Embryonic facial prominence (tissue), 1 donor: ENCODE measurements at regions not wholly inside any gene's neighbourhood (a gene's known extent, or its start where the extent isn't known, plus 50 kb on each side); places are given as distances from the start of the nearest gene placed in this dataset.
"Not testable (repeated sequence)": the region's sequence is repeated elsewhere in the genome, so short reads cannot be mapped to it uniquely, and the experiment has no call there.

Experiments used
- DNase-seq: peaks from one replicate; pipeline ENCODE4 v3.0.0-alpha.2; 2016; ENCODE audit errors: extremely low spot score

GRCh38 chr16:6728381-6728780 is 604.3 kb upstream of the RBFOX1 start:
- no peak for DNase-seq

- no peak for DNase-seq
Observed at GRCh38 chr16:6726621-6727020, 606.0 kb upstream of the RBFOX1 start.

DNA sequence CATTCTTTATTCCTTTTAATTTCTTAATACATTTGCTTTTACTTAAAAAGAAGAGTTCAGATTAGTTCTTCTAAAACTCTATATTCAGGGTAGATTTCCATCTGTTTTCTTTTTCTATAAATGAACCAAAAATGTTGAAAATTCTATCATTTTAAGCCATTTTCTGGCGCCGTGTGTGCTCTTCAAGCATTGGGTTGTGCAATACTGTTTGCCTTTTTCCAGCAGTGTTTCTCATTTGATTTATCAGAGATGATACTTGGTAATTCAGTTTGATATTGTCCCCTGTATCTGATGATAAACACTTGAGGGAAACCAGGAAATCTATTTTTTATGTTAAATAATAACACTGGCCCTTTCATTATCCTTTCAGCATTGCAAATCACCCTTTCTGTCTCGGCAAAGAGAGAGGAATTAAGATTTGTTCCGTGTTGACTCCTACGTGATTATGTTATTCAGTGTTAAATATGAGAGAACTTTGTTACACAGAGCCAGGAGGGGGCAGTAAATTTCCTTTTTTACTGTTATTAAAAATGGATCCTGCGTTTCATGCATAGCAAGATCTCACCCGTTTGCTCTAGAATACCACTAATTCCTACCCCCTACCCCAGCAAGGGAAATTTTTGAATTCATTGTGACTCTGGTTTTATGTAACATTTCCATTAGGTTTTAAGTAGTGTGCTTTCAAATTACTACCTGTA is 606.9 kb upstream of the RBFOX1 start:
- no peak for DNase-seq

GRCh38 chr16:6725206-6725605 is 607.4 kb upstream of the RBFOX1 start:
- not testable (repeated sequence) for DNase-seq

DNA sequence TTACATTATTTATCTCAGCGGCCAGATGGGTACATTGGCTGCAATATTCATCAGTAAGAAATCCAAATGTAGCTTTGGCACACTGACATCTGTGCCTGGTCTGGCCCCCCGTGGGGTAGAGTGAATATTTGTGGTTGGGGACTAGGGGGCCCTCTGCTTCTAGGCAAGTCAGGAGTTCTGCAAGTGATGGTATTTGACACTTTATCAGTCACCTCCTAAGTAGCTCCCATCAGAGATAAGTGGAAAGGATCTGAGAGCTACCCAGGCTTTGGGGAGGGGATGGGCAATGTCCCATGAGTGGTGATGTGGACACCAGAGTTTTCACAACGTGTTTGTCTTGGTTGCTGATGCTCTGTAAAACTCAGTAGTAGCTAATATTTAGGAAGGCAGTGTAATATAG is 609.9 kb upstream of the RBFOX1 start:
- no peak for DNase-seq

GRCh38 chr16:6714510-6714909 is 618.1 kb upstream of the RBFOX1 start:
- DNase-seq = no peak

DNA sequence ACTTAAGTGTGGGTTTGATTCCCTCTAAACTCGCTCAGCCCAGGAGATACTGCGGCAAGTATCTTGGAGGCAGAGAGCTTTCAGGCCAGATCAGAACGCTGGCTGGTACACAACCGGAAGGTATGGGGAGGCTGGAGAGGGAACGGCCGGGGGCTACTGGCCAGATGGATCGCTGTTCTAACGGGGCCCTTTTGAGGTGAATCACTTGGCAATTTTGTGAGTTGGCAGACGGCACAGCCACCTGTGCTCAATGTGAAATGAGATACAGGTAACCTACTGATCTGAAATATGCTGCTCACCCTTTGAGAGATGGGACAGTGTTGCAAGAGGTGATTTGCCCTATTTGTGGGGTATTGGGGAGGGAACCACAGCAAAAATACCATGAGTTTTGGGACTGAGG is 622.9 kb upstream of the RBFOX1 start:
- no peak for DNase-seq

DNA sequence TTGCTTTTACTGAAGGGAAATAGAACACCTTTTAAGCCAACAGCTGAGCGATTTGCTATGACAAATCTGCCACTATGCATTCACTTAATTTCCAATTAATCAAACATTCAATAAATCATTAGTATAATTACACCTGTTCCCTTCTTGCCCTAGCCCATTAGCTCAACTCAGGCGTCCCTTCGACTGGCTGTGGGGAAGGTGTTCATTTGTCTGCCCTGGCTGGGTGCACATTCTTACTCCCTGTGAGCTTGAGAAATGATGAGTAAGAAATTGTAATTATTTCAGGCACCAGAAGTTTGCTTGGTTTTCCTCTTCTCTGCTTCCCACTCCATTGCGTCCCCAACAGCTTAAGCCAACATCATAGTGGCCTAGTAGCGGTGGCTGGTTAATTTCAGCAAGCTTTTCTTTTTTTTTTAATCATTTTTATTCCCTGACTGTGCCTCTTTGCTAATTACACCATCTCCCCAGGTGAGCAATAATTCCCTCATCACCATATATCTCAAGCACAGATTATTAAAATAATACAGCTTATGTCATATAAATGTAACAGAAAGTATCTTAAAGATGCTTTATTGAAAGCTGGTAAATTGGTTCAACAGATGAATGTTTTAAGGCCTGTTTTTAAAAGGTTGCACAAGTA is 623.9 kb upstream of the RBFOX1 start:
- DNase-seq = no peak

- no peak for DNase-seq
Observed at GRCh38 chr16:6704306-6704930, 628.2 kb upstream of the RBFOX1 start.

DNA sequence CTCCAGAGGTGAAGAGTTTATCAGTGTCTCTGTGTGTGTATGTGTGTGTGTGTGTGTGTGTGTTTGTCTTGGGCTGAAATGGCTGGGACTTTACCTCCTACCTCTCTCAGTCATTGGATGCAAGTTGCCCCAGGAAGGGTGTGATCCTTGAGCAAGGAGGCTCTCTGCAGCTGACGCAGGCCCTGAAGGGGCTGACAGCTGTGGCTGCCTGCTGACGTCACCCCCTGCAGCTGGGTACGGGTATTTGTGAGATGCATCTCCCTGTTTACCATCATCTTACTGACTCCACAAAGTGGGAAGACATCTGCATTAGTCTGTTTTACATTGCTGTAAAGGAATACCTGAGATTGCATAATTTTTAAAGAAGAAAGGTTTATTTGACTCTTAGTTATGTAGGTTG is 631.5 kb upstream of the RBFOX1 start:
- no peak for DNase-seq

- no peak for DNase-seq
Observed at GRCh38 chr16:6698548-6698947, 634.1 kb upstream of the RBFOX1 start.

GRCh38 chr16:6695666-6696065 is 637.0 kb upstream of the RBFOX1 start:
- no peak for DNase-seq

DNA sequence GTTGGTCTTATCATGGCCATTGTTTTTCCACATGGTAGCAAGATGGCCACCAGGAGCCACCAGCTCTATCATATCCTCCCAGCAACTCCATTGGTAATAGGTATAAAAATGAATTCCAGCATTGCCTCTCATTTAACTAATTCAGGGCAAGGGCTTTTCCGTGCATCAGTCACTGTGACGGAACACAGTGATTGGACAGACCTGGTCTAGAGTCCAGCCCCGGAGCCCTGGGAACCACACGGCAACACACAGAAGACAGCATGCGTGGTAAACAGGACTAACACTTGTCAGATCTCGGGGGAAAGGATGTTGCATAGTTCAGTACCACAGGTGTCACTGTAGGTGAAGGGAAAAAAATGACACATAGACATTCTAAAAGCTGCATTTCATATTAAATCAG is 638.0 kb upstream of the RBFOX1 start:
- DNase-seq = no peak

DNA sequence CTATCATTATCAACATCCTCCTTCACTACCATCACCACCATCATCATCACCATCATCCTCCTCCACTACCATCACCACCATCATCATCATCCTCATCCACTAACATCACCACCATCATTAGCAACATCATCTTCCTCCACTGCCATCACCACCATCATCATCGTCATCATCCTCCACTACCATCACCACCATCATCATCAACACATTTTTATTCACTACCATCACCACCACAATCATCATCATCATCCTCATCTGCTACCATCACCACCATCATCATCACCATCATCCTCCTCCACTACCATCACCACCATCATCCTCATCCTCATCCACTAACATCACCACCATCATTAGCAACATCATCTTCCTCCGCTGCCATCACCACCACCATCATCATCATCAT is 639.2 kb upstream of the RBFOX1 start:
- DNase-seq = not testable (repeated sequence)

GRCh38 chr16:6692874-6693273 is 639.8 kb upstream of the RBFOX1 start:
- DNase-seq = no peak

- no peak for DNase-seq
Observed at GRCh38 chr16:6690741-6691140, 641.9 kb upstream of the RBFOX1 start.

- DNase-seq = no peak
Observed at GRCh38 chr16:6689643-6690042, 643.0 kb upstream of the RBFOX1 start.

- DNase-seq = no peak
Observed at GRCh38 chr16:6687593-6687992, 645.1 kb upstream of the RBFOX1 start.

- DNase-seq = no peak
Observed at GRCh38 chr16:6684076-6684673, 648.5 kb upstream of the RBFOX1 start.

- DNase-seq = no peak
Observed at GRCh38 chr16:6682142-6682811, 650.4 kb upstream of the RBFOX1 start.

- DNase-seq = no peak
Observed at GRCh38 chr16:6678586-6678985, 654.1 kb upstream of the RBFOX1 start.

DNA sequence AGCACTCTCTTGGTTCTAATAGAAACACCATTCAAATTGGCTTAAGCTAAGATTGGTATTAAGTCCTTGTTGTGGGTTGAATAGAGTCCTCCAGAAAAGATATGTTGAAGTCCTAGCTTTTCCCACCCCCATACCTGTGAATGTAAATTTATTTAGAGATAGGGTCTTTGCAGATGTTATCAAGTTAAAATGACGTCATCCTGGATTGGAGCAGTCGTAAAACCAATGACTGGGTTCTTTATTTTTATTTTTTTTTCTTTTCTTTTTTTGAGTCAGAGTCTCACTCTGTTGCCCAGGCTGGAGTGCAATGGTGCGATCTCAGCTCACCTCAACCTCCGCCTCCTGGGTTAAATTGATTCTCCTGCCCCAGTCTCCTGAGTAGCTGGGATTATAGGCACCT is 658.6 kb upstream of the RBFOX1 start:
- no peak for DNase-seq
